Liver (tissue), 3 donors: ENCODE measurements at regions not wholly inside any gene's neighbourhood (a gene's known extent, or its start where the extent isn't known, plus 50 kb on each side); places are given as distances from the start of the nearest gene placed in this dataset.

Source experiments
- EGR1 ChIP-seq, 2 donors: IDR thresholded peaks; 2 replicates each; pipeline ENCODE4 v1.6.1; 2016 to 2018; ENCODE audit warnings: antibody characterized with exemption in 2 of 2, low read depth in 2 of 2
- FOXA1 ChIP-seq: IDR thresholded peaks from 2 replicates; pipeline ENCODE4 v1.6.1; 2016; ENCODE audit warnings: antibody characterized with exemption
- GABPA ChIP-seq, 2 donors: IDR thresholded peaks in 1 of 2; conservative IDR thresholded peaks in 1 of 2; 2 replicates each; pipeline ENCODE4 v1.6.1; 2016; ENCODE audit warnings: antibody characterized with exemption in 2 of 2, mild to moderate bottlenecking in 1 of 2, moderate library complexity in 1 of 2
- HNF4A ChIP-seq, 2 donors: conservative IDR thresholded peaks; 2 replicates each; pipeline ENCODE4 v1.6.1; 2016; ENCODE audit warnings: antibody characterized with exemption in 2 of 2, mild to moderate bottlenecking in 2 of 2
- RAD21 ChIP-seq, 2 donors: IDR thresholded peaks; 2 replicates each; pipeline ENCODE4 v1.6.1; 2016; ENCODE audit warnings: antibody characterized with exemption in 2 of 2, mild to moderate bottlenecking in 2 of 2
- SP1 ChIP-seq: IDR thresholded peaks from 2 replicates; pipeline ENCODE4 v1.6.1; 2018; ENCODE audit warnings: antibody characterized with exemption, mild to moderate bottlenecking
- TAF1 ChIP-seq: conservative IDR thresholded peaks from 2 replicates; pipeline ENCODE4 v1.6.1; 2016; ENCODE audit warnings: antibody characterized with exemption, mild to moderate bottlenecking
- TF ChIP-seq, protein P1 (sequence below): IDR thresholded peaks from 2 replicates; pipeline ENCODE4 v1.6.1; 2016; ENCODE audit warnings: antibody characterized with exemption, mild to moderate bottlenecking
- TF ChIP-seq, protein P2 (sequence below): fragments of 150-350 bp; IDR thresholded peaks from 2 replicates; pipeline ENCODE4 v1.5.1; 2017; ENCODE audit warnings: improper control_type of control experiment, low read depth, low read length; ENCODE audit not compliant: missing input control
- TF ChIP-seq, protein P3 (sequence below): IDR thresholded peaks from 2 replicates; pipeline ENCODE4 v1.6.1; 2016; ENCODE audit warnings: antibody characterized with exemption
- TF ChIP-seq, protein P4 (sequence below): IDR thresholded peaks from 2 replicates; pipeline ENCODE4 v1.6.1; 2016; ENCODE audit warnings: antibody characterized with exemption
- donor health status: healthy.
- donor health status: healthy.

DNA sequence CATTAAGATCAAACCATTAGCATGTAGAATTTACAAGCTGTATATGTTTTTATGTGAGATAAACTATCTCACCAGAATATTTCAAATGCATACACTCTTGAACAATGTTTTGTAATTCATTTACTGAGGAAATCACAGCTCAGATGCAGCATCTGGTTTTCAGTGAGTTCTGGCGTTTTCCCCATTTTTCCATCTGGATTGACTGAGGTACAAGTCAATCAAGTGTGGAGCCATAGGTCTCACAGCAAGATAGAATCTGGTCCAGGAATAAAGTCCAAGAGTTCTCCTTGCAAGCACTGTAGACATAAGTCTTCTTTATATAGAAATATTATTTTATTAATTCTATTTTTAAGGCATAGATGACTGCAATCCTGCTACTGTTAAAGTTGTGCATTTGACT is 219.3 kb downstream of the ZBBX start:
- TF ChIP-seq, protein P1, sequence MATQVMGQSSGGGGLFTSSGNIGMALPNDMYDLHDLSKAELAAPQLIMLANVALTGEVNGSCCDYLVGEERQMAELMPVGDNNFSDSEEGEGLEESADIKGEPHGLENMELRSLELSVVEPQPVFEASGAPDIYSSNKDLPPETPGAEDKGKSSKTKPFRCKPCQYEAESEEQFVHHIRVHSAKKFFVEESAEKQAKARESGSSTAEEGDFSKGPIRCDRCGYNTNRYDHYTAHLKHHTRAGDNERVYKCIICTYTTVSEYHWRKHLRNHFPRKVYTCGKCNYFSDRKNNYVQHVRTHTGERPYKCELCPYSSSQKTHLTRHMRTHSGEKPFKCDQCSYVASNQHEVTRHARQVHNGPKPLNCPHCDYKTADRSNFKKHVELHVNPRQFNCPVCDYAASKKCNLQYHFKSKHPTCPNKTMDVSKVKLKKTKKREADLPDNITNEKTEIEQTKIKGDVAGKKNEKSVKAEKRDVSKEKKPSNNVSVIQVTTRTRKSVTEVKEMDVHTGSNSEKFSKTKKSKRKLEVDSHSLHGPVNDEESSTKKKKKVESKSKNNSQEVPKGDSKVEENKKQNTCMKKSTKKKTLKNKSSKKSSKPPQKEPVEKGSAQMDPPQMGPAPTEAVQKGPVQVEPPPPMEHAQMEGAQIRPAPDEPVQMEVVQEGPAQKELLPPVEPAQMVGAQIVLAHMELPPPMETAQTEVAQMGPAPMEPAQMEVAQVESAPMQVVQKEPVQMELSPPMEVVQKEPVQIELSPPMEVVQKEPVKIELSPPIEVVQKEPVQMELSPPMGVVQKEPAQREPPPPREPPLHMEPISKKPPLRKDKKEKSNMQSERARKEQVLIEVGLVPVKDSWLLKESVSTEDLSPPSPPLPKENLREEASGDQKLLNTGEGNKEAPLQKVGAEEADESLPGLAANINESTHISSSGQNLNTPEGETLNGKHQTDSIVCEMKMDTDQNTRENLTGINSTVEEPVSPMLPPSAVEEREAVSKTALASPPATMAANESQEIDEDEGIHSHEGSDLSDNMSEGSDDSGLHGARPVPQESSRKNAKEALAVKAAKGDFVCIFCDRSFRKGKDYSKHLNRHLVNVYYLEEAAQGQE, result no peak
- TF ChIP-seq, protein P2, sequence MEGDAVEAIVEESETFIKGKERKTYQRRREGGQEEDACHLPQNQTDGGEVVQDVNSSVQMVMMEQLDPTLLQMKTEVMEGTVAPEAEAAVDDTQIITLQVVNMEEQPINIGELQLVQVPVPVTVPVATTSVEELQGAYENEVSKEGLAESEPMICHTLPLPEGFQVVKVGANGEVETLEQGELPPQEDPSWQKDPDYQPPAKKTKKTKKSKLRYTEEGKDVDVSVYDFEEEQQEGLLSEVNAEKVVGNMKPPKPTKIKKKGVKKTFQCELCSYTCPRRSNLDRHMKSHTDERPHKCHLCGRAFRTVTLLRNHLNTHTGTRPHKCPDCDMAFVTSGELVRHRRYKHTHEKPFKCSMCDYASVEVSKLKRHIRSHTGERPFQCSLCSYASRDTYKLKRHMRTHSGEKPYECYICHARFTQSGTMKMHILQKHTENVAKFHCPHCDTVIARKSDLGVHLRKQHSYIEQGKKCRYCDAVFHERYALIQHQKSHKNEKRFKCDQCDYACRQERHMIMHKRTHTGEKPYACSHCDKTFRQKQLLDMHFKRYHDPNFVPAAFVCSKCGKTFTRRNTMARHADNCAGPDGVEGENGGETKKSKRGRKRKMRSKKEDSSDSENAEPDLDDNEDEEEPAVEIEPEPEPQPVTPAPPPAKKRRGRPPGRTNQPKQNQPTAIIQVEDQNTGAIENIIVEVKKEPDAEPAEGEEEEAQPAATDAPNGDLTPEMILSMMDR, result no peak
- TF ChIP-seq, protein P3, sequence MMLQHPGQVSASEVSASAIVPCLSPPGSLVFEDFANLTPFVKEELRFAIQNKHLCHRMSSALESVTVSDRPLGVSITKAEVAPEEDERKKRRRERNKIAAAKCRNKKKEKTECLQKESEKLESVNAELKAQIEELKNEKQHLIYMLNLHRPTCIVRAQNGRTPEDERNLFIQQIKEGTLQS, result no peak
- TF ChIP-seq HNF4A (conservative IDR thresholded peaks at IDR 0.05), result no peak
- TF ChIP-seq TAF1, result no peak
- TF ChIP-seq FOXA1, result no peak
- TF ChIP-seq, protein P4, sequence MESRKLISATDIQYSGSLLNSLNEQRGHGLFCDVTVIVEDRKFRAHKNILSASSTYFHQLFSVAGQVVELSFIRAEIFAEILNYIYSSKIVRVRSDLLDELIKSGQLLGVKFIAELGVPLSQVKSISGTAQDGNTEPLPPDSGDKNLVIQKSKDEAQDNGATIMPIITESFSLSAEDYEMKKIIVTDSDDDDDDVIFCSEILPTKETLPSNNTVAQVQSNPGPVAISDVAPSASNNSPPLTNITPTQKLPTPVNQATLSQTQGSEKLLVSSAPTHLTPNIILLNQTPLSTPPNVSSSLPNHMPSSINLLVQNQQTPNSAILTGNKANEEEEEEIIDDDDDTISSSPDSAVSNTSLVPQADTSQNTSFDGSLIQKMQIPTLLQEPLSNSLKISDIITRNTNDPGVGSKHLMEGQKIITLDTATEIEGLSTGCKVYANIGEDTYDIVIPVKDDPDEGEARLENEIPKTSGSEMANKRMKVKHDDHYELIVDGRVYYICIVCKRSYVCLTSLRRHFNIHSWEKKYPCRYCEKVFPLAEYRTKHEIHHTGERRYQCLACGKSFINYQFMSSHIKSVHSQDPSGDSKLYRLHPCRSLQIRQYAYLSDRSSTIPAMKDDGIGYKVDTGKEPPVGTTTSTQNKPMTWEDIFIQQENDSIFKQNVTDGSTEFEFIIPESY, result no peak
- no peak for TF ChIP-seq RAD21 (IDR thresholded peaks at IDR 0.05)
- TF ChIP-seq SP1, result no peak
- TF ChIP-seq GABPA (IDR thresholded peaks at IDR 0.05 in 1 of 2, conservative IDR thresholded peaks at IDR 0.05 in 1 of 2), result no peak
- no peak for TF ChIP-seq EGR1 (IDR thresholded peaks at IDR 0.05; ENCODE audit: low read depth in 2 of 2)
